ENCODE measurements at regions not wholly inside any gene's neighbourhood (a gene's known extent, or its start where the extent isn't known, plus 50 kb on each side); places are given as distances from the start of the nearest gene placed in this dataset.
A peak's percentile ranks its signal among the peaks of the same experiment; 100 is the strongest.

GRCh38 chr9:16243798-16244197, 626.7 kb downstream of the BNC2 start:
- Histone ChIP-seq H3K27ac (peak overlapping the region; percentile 13 to 82; a peak in 4 of 6 replicates), H3K4me2 (no peak overlapping the region), H3K4me3 (no peak overlapping the region), H3K4me1 (peaks cover 61% of the 10 kb centered on the region), H3K9me3 (no peaks in the 10 kb centered on the region)
- CTCF ChIA-PET = no interaction called here
- DNase-seq (ENCODE audit: low read depth in 1 of 2, low spot score in 1 of 2) (no peak), FAIRE-seq (no peak), ATAC-seq (no peak)
- TF ChIP-seq BCL3 (IDR thresholded peaks at IDR 0.05) (no peak), HOXA7 (CRISPR knock-in tag; IDR thresholded peaks at IDR 0.05) (no peak), HES2 (IDR thresholded peaks at IDR 0.05) (no peak), GATA3 (IDR thresholded peaks at IDR 0.05; ENCODE audit: borderline replicate concordance) (no peak), E2F6 (IDR thresholded peaks at IDR 0.05; ENCODE audit: borderline replicate concordance, low read depth) (no peak), ZFP36 (IDR thresholded peaks at IDR 0.05; ENCODE audit: borderline replicate concordance, partially characterized antibody) (no peak), KDM1A (IDR thresholded peaks at IDR 0.05; ENCODE audit: low read depth) (no peak), SREBF2 (IDR thresholded peaks at IDR 0.05) (no peak), MAX (IDR thresholded peaks at IDR 0.05) (no peak), TP53 (CRISPR knock-in tag; IDR thresholded peaks at IDR 0.05) (no peak), FOXS1 (CRISPR knock-in tag; IDR thresholded peaks at IDR 0.05) (no peak), ATOH8 (CRISPR knock-in tag; IDR thresholded peaks at IDR 0.05; ENCODE audit: low read depth) (no peak), KDM5A (IDR thresholded peaks at IDR 0.05) (no peak), TFCP2L1 (CRISPR knock-in tag; IDR thresholded peaks at IDR 0.05) (no peak), ZC3H11A (IDR thresholded peaks at IDR 0.05) (no peak)
- POLR2A ChIA-PET = no interaction called here
- WGBS (ENCODE audit: missing lambda C conversion rate) = 84% methylated on average over 5 of the region's 5 CpGs

- CTCF ChIA-PET = interaction anchor here (0.7 kb wide), 1 partner anchor 8 kb away, joined by 3 read pairs; no protein-coding TSS in a partner anchor
- peaks cover 56% of the 10 kb centered on the region for H3K4me1 ChIP-seq
- peak overlapping the region; percentile 53 for H3K4me2 ChIP-seq
- POLR2A ChIA-PET = interaction anchor here (0.7 kb wide), 1 partner anchor 168 kb away, joined by 5 read pairs; no protein-coding TSS in a partner anchor
- FAIRE-seq (no peak), ATAC-seq (peak in 1 of 2 experiments; percentile 57; a peak in 3 of 6 replicates), DNase-seq (ENCODE audit: low read depth in 1 of 2, low spot score in 1 of 2) (peak in 1 of 2 experiments; percentile 28)
- H3K27ac ChIP-seq = peak overlapping the region; percentile 58 to 85
- no peak overlapping the region for H3K4me3 ChIP-seq
- no peaks in the 10 kb centered on the region for H3K9me3 ChIP-seq
- WGBS (ENCODE audit: missing lambda C conversion rate) = 60% methylated on average over 1 of the region's 1 CpG
- no peak for TF ChIP-seq TFCP2L1 (CRISPR knock-in tag; IDR thresholded peaks at IDR 0.05)
- TF ChIP-seq MYC (IDR thresholded peaks at IDR 0.05; ENCODE audit: borderline replicate concordance, low read length) = no peak
- TF ChIP-seq HMGXB4 (CRISPR knock-in tag; IDR thresholded peaks at IDR 0.05; ENCODE audit: borderline replicate concordance) = no peak
- TF ChIP-seq RAD21 (conservative IDR thresholded peaks at IDR 0.05 in 1 of 2, IDR thresholded peaks at IDR 0.05 in 1 of 2) = no peak
- TF ChIP-seq HDAC2 (IDR thresholded peaks at IDR 0.05) = no peak
- no peak for TF ChIP-seq HEYL (CRISPR knock-in tag; IDR thresholded peaks at IDR 0.05)
- TF ChIP-seq HOXB13 (CRISPR knock-in tag; IDR thresholded peaks at IDR 0.05; ENCODE audit: low read depth) = no peak
- TF ChIP-seq PBX3 (IDR thresholded peaks at IDR 0.05) = no peak
- no peak for TF ChIP-seq GATA3 (IDR thresholded peaks at IDR 0.05; ENCODE audit: borderline replicate concordance)
- no peak for TF ChIP-seq HOXB5 (CRISPR knock-in tag; IDR thresholded peaks at IDR 0.05)
- 0 out of 5 replicates have a peak, but pooled peaks of 1 of the 2 experiments have one; percentile 28 for TF ChIP-seq JUN (IDR thresholded peaks at IDR 0.05)
- no peak for TF ChIP-seq CHD4 (IDR thresholded peaks at IDR 0.05; ENCODE audit: borderline replicate concordance)
- no peak for TF ChIP-seq EHMT2 (IDR thresholded peaks at IDR 0.05; ENCODE audit: low read depth)
- TF ChIP-seq EP300 (IDR thresholded peaks at IDR 0.05) = 0 out of 5 replicates have a peak, but pooled peaks of 1 of the 2 experiments have one; percentile 20
- TF ChIP-seq FOSL2 (IDR thresholded peaks at IDR 0.05) = no peak
- TF ChIP-seq FOSL2 (CRISPR knock-in tag; IDR thresholded peaks at IDR 0.05) = no peak
- no peak for TF ChIP-seq MAFK (IDR thresholded peaks at IDR 0.05; ENCODE audit: partially characterized antibody)
- no peak for TF ChIP-seq EHF (CRISPR knock-in tag; IDR thresholded peaks at IDR 0.05)
- no peak for TF ChIP-seq JUNB (IDR thresholded peaks at IDR 0.05)
- peak in 1 of 2 experiments; percentile 87; a peak in 3 of 4 replicates for TF ChIP-seq CEBPB (IDR thresholded peaks at IDR 0.05)
- no peak for TF ChIP-seq RARB (CRISPR knock-in tag; IDR thresholded peaks at IDR 0.05)
Observed at GRCh38 chr9:16245756-16246440, 624.6 kb downstream of the BNC2 start.
